Caco-2 (cell line): ENCODE measurements at regions not wholly inside any gene's neighbourhood (a gene's known extent, or its start where the extent isn't known, plus 50 kb on each side); places are given as distances from the start of the nearest gene placed in this dataset.

ENCODE experiments used
- BruUV-seq: library from RNA; stranded (reverse); fragments of 400-500 nt; replicated peaks from 2 replicates; lab custom pipeline; 2021; lab: Mats Ljungman, UMichigan
- CTCF ChIA-PET: fragments of 300-600 bp; sonication (Branson Sonifier 250); formaldehyde crosslinking; loops from one replicate; lab custom pipeline; 2022; ENCODE audit warnings: antibody characterized with exemption; lab: Charles Lee
- POLR2A ChIA-PET: fragments of 300-600 bp; sonication (Branson Sonifier 250); formaldehyde crosslinking; loops from one replicate; lab custom pipeline; 2022; ENCODE audit warnings: antibody characterized with exemption; lab: Charles Lee
- DNase-seq, 2 experiments: peaks; one replicate each; pipeline versions ENCODE4 v3.0.0 to v3.0.0-alpha.2; 2020 to 2022
- H3K27me3 ChIP-seq: replicated peaks from 2 replicates; pipeline ENCODE4 v1.6.0; 2011; ENCODE audit warnings: low read length; ENCODE audit not compliant: control insufficient read depth, insufficient read depth
- H3K36me3 ChIP-seq: 2 replicates; pipeline ENCODE4 v1.5.1; 2011; ENCODE audit warnings: low read length; ENCODE audit not compliant: control insufficient read depth, insufficient read depth
- H3K4me1 ChIP-seq: fragments of 250-450 bp; sonication (Bioruptor Pico); 2 replicates; pipeline ENCODE4 v1.5.1; 2020; ENCODE audit warnings: mild to moderate bottlenecking
- H3K4me3 ChIP-seq: 2 replicates; pipeline ENCODE4 v1.5.1; 2011; ENCODE audit warnings: low read depth, mild to moderate bottlenecking, control low read depth, low read length
- H3K9me3 ChIP-seq: fragments of 250-450 bp; sonication (Bioruptor Pico); 2 replicates; pipeline ENCODE4 v1.5.1; 2020; ENCODE audit warnings: mild to moderate bottlenecking, moderate library complexity
- H3K27ac Mint-ChIP-seq: one replicate; pipeline ENCODE4 v1.8.0; 2022; ENCODE audit warnings: mixed read lengths; ENCODE audit not compliant: unreplicated experiment
- H3K27me3 Mint-ChIP-seq: one replicate; pipeline ENCODE4 v1.8.0; 2022; ENCODE audit warnings: mixed read lengths; ENCODE audit not compliant: insufficient read depth, unreplicated experiment
- H3K36me3 Mint-ChIP-seq: one replicate; pipeline ENCODE4 v1.8.0; 2022; ENCODE audit warnings: mild to moderate bottlenecking, mixed read lengths; ENCODE audit not compliant: insufficient read depth, unreplicated experiment
- H3K4me1 Mint-ChIP-seq: one replicate; pipeline ENCODE4 v1.8.0; 2022; ENCODE audit warnings: low read depth, mixed read lengths; ENCODE audit not compliant: unreplicated experiment
- H3K4me3 Mint-ChIP-seq: one replicate; pipeline ENCODE4 v1.8.0; 2022; ENCODE audit warnings: mild to moderate bottlenecking, moderate library complexity, mixed read lengths; ENCODE audit not compliant: unreplicated experiment
- H3K9me3 Mint-ChIP-seq: one replicate; pipeline ENCODE4 v1.8.0; 2022; ENCODE audit warnings: mixed read lengths; ENCODE audit not compliant: unreplicated experiment
- intact Hi-C: fragments of 100-400 bp; cut with micrococcal nuclease; formaldehyde crosslinking; loops from one replicate; pipeline ENCODE4 v1.10.0; 2022; ENCODE audit not compliant: unreplicated experiment
- TF ChIP-seq, protein P1 (sequence below), 2 experiments: fragments of 200-600 bp in 1 of 2; IDR thresholded peaks; 1 replicate in 1 of 2; 2 replicates in 1 of 2; pipeline versions ENCODE4 v1.5.1 to v1.8.0; 2011 to 2022; ENCODE audit warnings: antibody characterized with exemption in 1 of 2, control low read depth in 1 of 2, inconsistent platforms in 1 of 2, low read depth in 1 of 2, low read length in 1 of 2, mild to moderate bottlenecking in 1 of 2, moderate library complexity in 1 of 2; ENCODE audit not compliant: insufficient read depth in 1 of 2, severe bottlenecking in 1 of 2, unreplicated experiment in 1 of 2

DNA sequence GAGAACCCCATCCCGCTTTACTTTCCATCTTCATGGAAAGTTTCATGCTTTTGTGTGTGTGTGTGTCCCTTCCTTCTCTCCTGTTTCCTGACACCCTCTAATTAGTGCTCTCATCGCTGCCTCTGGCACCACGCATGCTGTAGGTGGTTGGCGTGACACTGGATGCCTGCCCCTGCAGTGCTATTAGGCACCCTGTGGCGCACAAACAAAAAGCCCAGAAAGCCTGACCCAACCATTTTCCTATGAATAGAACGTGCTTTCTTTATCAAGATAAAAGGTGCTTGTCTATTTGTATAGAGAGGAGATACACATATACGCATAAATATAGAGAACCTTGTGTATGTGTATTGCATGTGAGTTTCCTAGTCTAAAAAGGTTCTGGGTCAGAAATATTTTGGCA is 120.8 kb upstream of the CDCA7L start:
- Mint-ChIP-seq H3K4me1 (no peaks in the 10 kb centered on the region), H3K4me3 (no peak overlapping the region), H3K9me3 (no peaks in the 10 kb centered on the region), H3K27me3 (peaks cover 17% of the 10 kb centered on the region), H3K27ac (no peak overlapping the region), H3K36me3 (no peaks in the 10 kb centered on the region)
- CTCF ChIA-PET: no interaction called here
- Histone ChIP-seq H3K9me3 (no peaks in the 10 kb centered on the region), H3K4me1 (no peaks in the 10 kb centered on the region), H3K36me3 (no peaks in the 10 kb centered on the region), H3K27me3 (no peaks in the 10 kb centered on the region), H3K4me3 (no peak overlapping the region)
- no peak for DNase-seq
- BruUV-seq: no TSS peak
- POLR2A ChIA-PET: no interaction called here
- TF ChIP-seq, protein P1, sequence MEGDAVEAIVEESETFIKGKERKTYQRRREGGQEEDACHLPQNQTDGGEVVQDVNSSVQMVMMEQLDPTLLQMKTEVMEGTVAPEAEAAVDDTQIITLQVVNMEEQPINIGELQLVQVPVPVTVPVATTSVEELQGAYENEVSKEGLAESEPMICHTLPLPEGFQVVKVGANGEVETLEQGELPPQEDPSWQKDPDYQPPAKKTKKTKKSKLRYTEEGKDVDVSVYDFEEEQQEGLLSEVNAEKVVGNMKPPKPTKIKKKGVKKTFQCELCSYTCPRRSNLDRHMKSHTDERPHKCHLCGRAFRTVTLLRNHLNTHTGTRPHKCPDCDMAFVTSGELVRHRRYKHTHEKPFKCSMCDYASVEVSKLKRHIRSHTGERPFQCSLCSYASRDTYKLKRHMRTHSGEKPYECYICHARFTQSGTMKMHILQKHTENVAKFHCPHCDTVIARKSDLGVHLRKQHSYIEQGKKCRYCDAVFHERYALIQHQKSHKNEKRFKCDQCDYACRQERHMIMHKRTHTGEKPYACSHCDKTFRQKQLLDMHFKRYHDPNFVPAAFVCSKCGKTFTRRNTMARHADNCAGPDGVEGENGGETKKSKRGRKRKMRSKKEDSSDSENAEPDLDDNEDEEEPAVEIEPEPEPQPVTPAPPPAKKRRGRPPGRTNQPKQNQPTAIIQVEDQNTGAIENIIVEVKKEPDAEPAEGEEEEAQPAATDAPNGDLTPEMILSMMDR (IDR thresholded peaks at IDR 0.05; ENCODE audit: insufficient read depth in 1 of 2, low read depth in 1 of 2, low read length in 1 of 2, severe bottlenecking in 1 of 2, unreplicated experiment in 1 of 2): no peak
- intact Hi-C loops: no loop called here

DNA sequence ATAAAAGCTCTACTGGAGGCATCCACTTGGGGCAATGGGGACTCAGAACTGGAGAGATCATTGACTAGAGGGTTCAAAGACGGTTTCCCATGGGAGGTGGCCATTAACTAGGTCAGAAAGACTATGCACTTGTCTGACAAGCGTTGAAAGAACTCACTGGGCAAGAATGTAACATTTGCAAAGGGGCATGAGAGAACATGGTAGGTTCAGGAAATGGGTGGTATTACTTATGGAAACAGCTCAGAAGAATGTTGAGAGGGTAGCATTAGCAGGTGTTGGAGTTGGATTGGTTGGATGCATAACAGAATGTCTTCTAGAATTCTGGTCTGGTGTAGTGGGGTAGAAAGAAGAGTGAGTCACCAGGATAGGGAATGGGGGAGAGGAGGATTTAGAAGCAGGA is 119.1 kb upstream of the CDCA7L start:
- BruUV-seq: no TSS peak
- no peak overlapping the region for H3K27ac Mint-ChIP-seq
- no peak overlapping the region for H3K4me3 ChIP-seq
- H3K9me3 ChIP-seq: no peaks in the 10 kb centered on the region
- DNase-seq: no peak
- H3K36me3 Mint-ChIP-seq: no peaks in the 10 kb centered on the region
- no peaks in the 10 kb centered on the region for H3K36me3 ChIP-seq
- ChIA-PET CTCF (no interaction called here), POLR2A (no interaction called here)
- no peaks in the 10 kb centered on the region for H3K4me1 ChIP-seq
- intact Hi-C loops: no loop called here
- H3K27me3 Mint-ChIP-seq: peaks cover 16% of the 10 kb centered on the region
- no peaks in the 10 kb centered on the region for H3K9me3 Mint-ChIP-seq
- TF ChIP-seq, protein P1 (IDR thresholded peaks at IDR 0.05; ENCODE audit: insufficient read depth in 1 of 2, low read depth in 1 of 2, low read length in 1 of 2, severe bottlenecking in 1 of 2, unreplicated experiment in 1 of 2): no peak
- 0 out of 2 replicates have a peak, but pooled peaks cover 1% of the 10 kb centered on the region for H3K27me3 ChIP-seq
- no peak overlapping the region for H3K4me3 Mint-ChIP-seq
- H3K4me1 Mint-ChIP-seq: no peaks in the 10 kb centered on the region

DNA sequence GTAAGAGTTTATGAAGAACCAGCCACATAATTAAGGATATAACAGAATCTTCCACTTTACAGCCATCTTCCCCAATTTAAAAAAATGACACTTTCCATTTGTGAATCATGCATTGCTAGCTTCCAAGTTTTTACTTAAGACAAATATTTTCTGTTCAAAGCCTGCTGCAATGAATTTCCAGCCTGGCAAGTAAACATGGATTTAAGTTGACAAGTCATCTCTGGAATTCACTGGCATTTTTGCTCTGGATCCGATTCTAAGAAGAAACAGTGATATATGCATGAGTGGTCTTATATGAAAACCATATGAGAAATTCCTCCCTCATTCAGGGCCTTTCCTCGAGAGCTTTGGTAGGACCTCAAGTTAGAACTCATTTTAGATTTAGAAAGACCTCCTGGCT is 116.1 kb upstream of the CDCA7L start:
- TF ChIP-seq, protein P1 (IDR thresholded peaks at IDR 0.05; ENCODE audit: insufficient read depth in 1 of 2, low read depth in 1 of 2, low read length in 1 of 2, severe bottlenecking in 1 of 2, unreplicated experiment in 1 of 2): no peak
- Mint-ChIP-seq H3K27ac (no peak overlapping the region), H3K36me3 (no peaks in the 10 kb centered on the region), H3K4me3 (no peak overlapping the region), H3K9me3 (no peaks in the 10 kb centered on the region), H3K4me1 (no peaks in the 10 kb centered on the region), H3K27me3 (peaks cover 27% of the 10 kb centered on the region)
- Histone ChIP-seq H3K4me3 (no peak overlapping the region), H3K9me3 (no peaks in the 10 kb centered on the region), H3K36me3 (no peaks in the 10 kb centered on the region), H3K27me3 (0 out of 2 replicates have a peak, but pooled peaks cover 1% of the 10 kb centered on the region), H3K4me1 (no peaks in the 10 kb centered on the region)
- DNase-seq: no peak
- POLR2A ChIA-PET: no interaction called here
- intact Hi-C loops: no loop called here
- BruUV-seq: no TSS peak
- CTCF ChIA-PET: no interaction called here
